K562 (cell line): ENCODE measurements at regions not wholly inside any gene's neighbourhood (a gene's known extent, or its start where the extent isn't known, plus 50 kb on each side); places are given as distances from the start of the nearest gene placed in this dataset.

Source experiments
- ATAC-seq: fragments of 200-7000 bp; cut with Tn5 transposase; 3 replicates; pipeline ENCODE4 v1.9.1; 2020; ENCODE audit warnings: moderate library complexity
- BruUV-seq: library from RNA; stranded (reverse); fragments of 400-500 nt; replicated peaks from 2 replicates; lab custom pipeline; 2021; lab: Mats Ljungman, UMichigan
- CTCF ChIA-PET: fragments of 300-600 bp; formaldehyde crosslinking; extraction: SDS; loops from one replicate; lab custom pipeline; 2021; ENCODE audit warnings: low intra/inter-chr PET ratio; lab: Yijun Ruan, JAX
- POLR2A ChIA-PET: fragments of 300-600, 350-650 bp; sonication (Branson Sonifier 250); formaldehyde crosslinking; extraction: SDS; loops from one replicate; lab custom pipeline; 2021; ENCODE audit warnings: antibody characterized with exemption, inconsistent platforms; lab: Yijun Ruan, JAX
- DNase-seq, 4 experiments: peaks; one replicate each; pipeline versions ENCODE4 v3.0.0 to v3.0.0-alpha.2; 2011 to 2018; ENCODE audit warnings: low spot score in 3 of 4, mixed read lengths in 3 of 4; ENCODE audit errors: extremely low read depth in 1 of 4
- FAIRE-seq: peaks from 2 replicates; lab custom pipeline; 2011; peaks lifted over from hg19 to GRCh38; lab: Jason Lieb, UNC
- H2AFZ ChIP-seq: 2 replicates; pipeline ENCODE4 v1.6.0; 2011; ENCODE audit warnings: low read depth, low read length, control low read depth, inconsistent platforms
- H3K27ac ChIP-seq: fragments of 200-600 bp; 3 replicates; pipeline ENCODE4 v1.8.0; 2011; ENCODE audit warnings: low read depth, mild to moderate bottlenecking, control low read depth, inconsistent platforms, low read length, moderate library complexity, mixed read lengths; ENCODE audit errors: extremely low read depth
- H3K27me3 ChIP-seq, 2 experiments: fragments of 300-600 bp in 1 of 2; 2 replicates in 1 of 2; 3 replicates in 1 of 2; pipeline versions ENCODE4 v1.6.0 to v1.8.0; 2011; ENCODE audit warnings: inconsistent platforms in 2 of 2, low read length in 2 of 2, mild to moderate bottlenecking in 1 of 2, mixed read lengths in 1 of 2, moderate library complexity in 1 of 2; ENCODE audit not compliant: control insufficient read depth in 2 of 2, insufficient read depth in 2 of 2
- H3K36me3 ChIP-seq: fragments of 300-600 bp; 3 replicates; pipeline ENCODE4 v1.8.0; 2011; ENCODE audit warnings: mild to moderate bottlenecking, low read length, inconsistent platforms; ENCODE audit not compliant: control insufficient read depth, insufficient read depth
- H3K4me1 ChIP-seq, 2 experiments: fragments of 200-600 bp in 1 of 2; replicated peaks in 1 of 2; 2 replicates in 1 of 2; 3 replicates in 1 of 2; pipeline versions ENCODE4 v1.5.1 to v1.8.0; 2011; ENCODE audit warnings: inconsistent platforms in 2 of 2, low read length in 2 of 2, mild to moderate bottlenecking in 1 of 2, mixed read lengths in 1 of 2, moderate library complexity in 1 of 2; ENCODE audit not compliant: control insufficient read depth in 2 of 2, insufficient read depth in 2 of 2
- H3K4me2 ChIP-seq: 2 replicates; pipeline ENCODE4 v1.6.1; 2011; ENCODE audit warnings: low read length, control low read depth, inconsistent platforms, mixed read lengths; ENCODE audit not compliant: insufficient read depth
- H3K4me3 ChIP-seq: fragments of 200-600 bp; sonication (generic), shearing (Covaris generic); 2 replicates; pipeline ENCODE4 v1.5.1; 2016; ENCODE audit warnings: control low read depth, inconsistent platforms
- H3K79me2 ChIP-seq: fragments of 200-600 bp; 3 replicates; pipeline ENCODE4 v1.8.0; 2011; ENCODE audit warnings: low read length, inconsistent platforms; ENCODE audit not compliant: control insufficient read depth, insufficient read depth
- H3K9ac ChIP-seq, 2 experiments: 2 replicates each; pipeline versions ENCODE4 v1.6.0 to v1.6.1; 2011; ENCODE audit warnings: low read depth in 2 of 2, low read length in 2 of 2, control low read depth in 1 of 2, inconsistent platforms in 1 of 2, mild to moderate bottlenecking in 1 of 2, mixed read lengths in 1 of 2; ENCODE audit not compliant: insufficient read depth in 1 of 2
- H3K9me1 ChIP-seq: one replicate; pipeline ENCODE4 v1.6.0; 2011; ENCODE audit warnings: inconsistent platforms, mild to moderate bottlenecking, low read length, moderate library complexity; ENCODE audit not compliant: control insufficient read depth, insufficient read depth
- H3K9me3 ChIP-seq: replicated peaks from 2 replicates; pipeline ENCODE4 v1.5.1; 2011; ENCODE audit warnings: low read depth, low read length, inconsistent platforms; ENCODE audit not compliant: control insufficient read depth, insufficient read depth
- H4K20me1 ChIP-seq: replicated peaks from 2 replicates; pipeline ENCODE4 v1.6.1; 2011; ENCODE audit warnings: low read length, inconsistent platforms, mixed read lengths; ENCODE audit not compliant: control insufficient read depth, insufficient read depth
- ARHGAP35 ChIP-seq: fragments of 450-650 bp; IDR thresholded peaks from 2 replicates; pipeline ENCODE4 v1.6.1; 2018; ENCODE audit not compliant: partially characterized antibody
- DNMT1 ChIP-seq: fragments of 450-650 bp; IDR thresholded peaks from 2 replicates; pipeline ENCODE4 v1.6.1; 2016; ENCODE audit warnings: antibody characterized with exemption, mild to moderate bottlenecking
- HMG20B ChIP-seq: fragments of 250-450 bp; sonication (Bioruptor Pico); IDR thresholded peaks from 2 replicates; pipeline ENCODE4 v1.5.0; 2021; ENCODE audit warnings: mild to moderate bottlenecking
- SMC3 ChIP-seq: conservative IDR thresholded peaks from 2 replicates; pipeline ENCODE4 v1.6.1; 2011; ENCODE audit warnings: low read depth, low read length, improper control_type of control experiment; ENCODE audit not compliant: insufficient read depth
- SREBF1 ChIP-seq: fragments of 150-350 bp; IDR thresholded peaks from 2 replicates; pipeline ENCODE4 v1.6.1; 2014; ENCODE audit warnings: antibody characterized with exemption, low read depth, low read length, borderline replicate concordance
- ZNF140 ChIP-seq: fragments of 250-450 bp; sonication (Bioruptor Pico); IDR thresholded peaks from 2 replicates; pipeline ENCODE4 v1.8.0; 2021; ENCODE audit warnings: moderate library complexity, mild to moderate bottlenecking, inconsistent platforms
- WGBS: fragments of 100-300 bp; shearing (Covaris generic); methylation state at CpG from one replicate; pipeline ENCODE4 v1.1.6; 2016; ENCODE audit warnings: low coverage, mixed read lengths; ENCODE audit not compliant: insufficient coverage; ENCODE audit errors: missing lambda C conversion rate; 5-methylcytosine and 5-hydroxymethylcytosine counted together
- in situ Hi-C: fragments of 300-500 bp; cut with MboI; formaldehyde crosslinking; loops from 4 replicates; pipeline ENCODE4 v1.15.0; 2018; ENCODE audit warnings: inconsistent platforms, mixed read lengths
- intact Hi-C: fragments of 100-400 bp; cut with micrococcal nuclease; formaldehyde crosslinking; loops from 2 replicates; pipeline ENCODE4 v1.14.2; 2022
- TF ChIP-seq, protein P1 (sequence below), 3 experiments: IDR thresholded peaks in 2 of 3; conservative IDR thresholded peaks in 1 of 3; 2 replicates each; pipeline ENCODE4 v1.5.1; 2011 to 2012; ENCODE audit warnings: low read length in 3 of 3, mild to moderate bottlenecking in 3 of 3, control low read depth in 2 of 3, improper control_type of control experiment in 1 of 3, inconsistent platforms in 1 of 3, low read depth in 1 of 3, mixed read lengths in 1 of 3, moderate library complexity in 1 of 3; ENCODE audit not compliant: insufficient read depth in 2 of 3
- TF ChIP-seq, protein P2 (sequence below), 2 experiments: fragments of 450-650 bp in 1 of 2; sonication (generic) in 1 of 2; formaldehyde crosslinking in 1 of 2; IDR thresholded peaks; 2 replicates each; pipeline versions ENCODE4 v1.7.1 to v1.9.0; 2016 to 2022; ENCODE audit warnings: inconsistent platforms in 1 of 2, mild to moderate bottlenecking in 1 of 2, missing genetic modification reagents in 1 of 2

DNA sequence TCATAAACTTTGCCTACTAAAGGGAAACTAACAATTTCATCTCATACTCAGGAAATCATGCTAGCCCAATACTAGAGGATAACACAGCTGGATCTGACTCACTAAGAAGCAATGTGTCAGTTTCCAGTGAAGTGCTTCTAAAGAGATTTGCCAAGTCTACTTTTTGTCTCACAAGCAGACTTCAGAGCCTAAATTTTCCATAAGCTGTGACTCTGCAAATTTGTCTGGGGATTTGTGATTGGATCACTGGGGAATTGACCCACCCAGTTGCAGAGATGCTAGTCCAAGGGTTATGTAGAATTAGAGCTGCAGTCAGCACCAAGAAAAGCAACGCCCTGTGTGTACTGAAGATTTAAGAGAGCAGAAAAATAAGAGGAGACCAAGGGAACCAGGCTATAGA, 647.1 kb downstream of the NTRK3 start:
- intact Hi-C loops = loop anchor here (5.0 kb wide), 1 partner anchor 143 kb away; no protein-coding TSS in a partner anchor
- DNase-seq (peak in 2 of 4 experiments; percentile 33 to 35), ATAC-seq (peak; percentile 36), FAIRE-seq (peak; percentile 37)
- H3K4me2 ChIP-seq = no peak overlapping the region
- no TSS peak for BruUV-seq
- H3K9me3 ChIP-seq = no peaks in the 10 kb centered on the region
- H2AFZ ChIP-seq = peak overlapping the region; percentile 16; the same call in 1 of the 2 replicates
- peak overlapping the region in 1 of 2 experiments; percentile 11; a peak in 1 of 4 replicates for H3K9ac ChIP-seq
- no peaks in the 10 kb centered on the region for H3K27me3 ChIP-seq
- no peaks in the 10 kb centered on the region for H3K9me1 ChIP-seq
- H3K36me3 ChIP-seq = peaks cover 14% of the 10 kb centered on the region; the same call in 1 of the 3 replicates
- POLR2A ChIA-PET = interaction anchor here (0.6 kb wide), 2 partner anchors 43 to 50 kb away, joined by 4 read pairs; no protein-coding TSS in a partner anchor
- peak overlapping the region; percentile 73; the same call in 2 of the 3 replicates for H3K27ac ChIP-seq
- WGBS = 25% methylated on average over 1 of the region's 1 CpG
- H3K4me1 ChIP-seq = peaks cover 8 to 36% of the 10 kb centered on the region in 2 experiments
- peaks cover 45% of the 10 kb centered on the region; the same call in 2 of the 3 replicates for H3K79me2 ChIP-seq
- in situ Hi-C loops = no loop called here
- CTCF ChIA-PET = interaction anchor here (0.7 kb wide), 1 partner anchor 40 kb away, joined by 6 read pairs; no protein-coding TSS in a partner anchor
- no peaks in the 10 kb centered on the region for H4K20me1 ChIP-seq
- TF ChIP-seq, protein P1, sequence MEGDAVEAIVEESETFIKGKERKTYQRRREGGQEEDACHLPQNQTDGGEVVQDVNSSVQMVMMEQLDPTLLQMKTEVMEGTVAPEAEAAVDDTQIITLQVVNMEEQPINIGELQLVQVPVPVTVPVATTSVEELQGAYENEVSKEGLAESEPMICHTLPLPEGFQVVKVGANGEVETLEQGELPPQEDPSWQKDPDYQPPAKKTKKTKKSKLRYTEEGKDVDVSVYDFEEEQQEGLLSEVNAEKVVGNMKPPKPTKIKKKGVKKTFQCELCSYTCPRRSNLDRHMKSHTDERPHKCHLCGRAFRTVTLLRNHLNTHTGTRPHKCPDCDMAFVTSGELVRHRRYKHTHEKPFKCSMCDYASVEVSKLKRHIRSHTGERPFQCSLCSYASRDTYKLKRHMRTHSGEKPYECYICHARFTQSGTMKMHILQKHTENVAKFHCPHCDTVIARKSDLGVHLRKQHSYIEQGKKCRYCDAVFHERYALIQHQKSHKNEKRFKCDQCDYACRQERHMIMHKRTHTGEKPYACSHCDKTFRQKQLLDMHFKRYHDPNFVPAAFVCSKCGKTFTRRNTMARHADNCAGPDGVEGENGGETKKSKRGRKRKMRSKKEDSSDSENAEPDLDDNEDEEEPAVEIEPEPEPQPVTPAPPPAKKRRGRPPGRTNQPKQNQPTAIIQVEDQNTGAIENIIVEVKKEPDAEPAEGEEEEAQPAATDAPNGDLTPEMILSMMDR (IDR thresholded peaks at IDR 0.05 in 2 of 3, conservative IDR thresholded peaks at IDR 0.05 in 1 of 3; ENCODE audit: insufficient read depth in 2 of 3, low read depth in 1 of 3, low read length in 3 of 3) = no peak
- TF ChIP-seq DNMT1 = no peak
- no peak for TF ChIP-seq ZNF140 (CRISPR knock-in tag)
- TF ChIP-seq HMG20B (CRISPR knock-in tag) = no peak
- TF ChIP-seq, protein P2, sequence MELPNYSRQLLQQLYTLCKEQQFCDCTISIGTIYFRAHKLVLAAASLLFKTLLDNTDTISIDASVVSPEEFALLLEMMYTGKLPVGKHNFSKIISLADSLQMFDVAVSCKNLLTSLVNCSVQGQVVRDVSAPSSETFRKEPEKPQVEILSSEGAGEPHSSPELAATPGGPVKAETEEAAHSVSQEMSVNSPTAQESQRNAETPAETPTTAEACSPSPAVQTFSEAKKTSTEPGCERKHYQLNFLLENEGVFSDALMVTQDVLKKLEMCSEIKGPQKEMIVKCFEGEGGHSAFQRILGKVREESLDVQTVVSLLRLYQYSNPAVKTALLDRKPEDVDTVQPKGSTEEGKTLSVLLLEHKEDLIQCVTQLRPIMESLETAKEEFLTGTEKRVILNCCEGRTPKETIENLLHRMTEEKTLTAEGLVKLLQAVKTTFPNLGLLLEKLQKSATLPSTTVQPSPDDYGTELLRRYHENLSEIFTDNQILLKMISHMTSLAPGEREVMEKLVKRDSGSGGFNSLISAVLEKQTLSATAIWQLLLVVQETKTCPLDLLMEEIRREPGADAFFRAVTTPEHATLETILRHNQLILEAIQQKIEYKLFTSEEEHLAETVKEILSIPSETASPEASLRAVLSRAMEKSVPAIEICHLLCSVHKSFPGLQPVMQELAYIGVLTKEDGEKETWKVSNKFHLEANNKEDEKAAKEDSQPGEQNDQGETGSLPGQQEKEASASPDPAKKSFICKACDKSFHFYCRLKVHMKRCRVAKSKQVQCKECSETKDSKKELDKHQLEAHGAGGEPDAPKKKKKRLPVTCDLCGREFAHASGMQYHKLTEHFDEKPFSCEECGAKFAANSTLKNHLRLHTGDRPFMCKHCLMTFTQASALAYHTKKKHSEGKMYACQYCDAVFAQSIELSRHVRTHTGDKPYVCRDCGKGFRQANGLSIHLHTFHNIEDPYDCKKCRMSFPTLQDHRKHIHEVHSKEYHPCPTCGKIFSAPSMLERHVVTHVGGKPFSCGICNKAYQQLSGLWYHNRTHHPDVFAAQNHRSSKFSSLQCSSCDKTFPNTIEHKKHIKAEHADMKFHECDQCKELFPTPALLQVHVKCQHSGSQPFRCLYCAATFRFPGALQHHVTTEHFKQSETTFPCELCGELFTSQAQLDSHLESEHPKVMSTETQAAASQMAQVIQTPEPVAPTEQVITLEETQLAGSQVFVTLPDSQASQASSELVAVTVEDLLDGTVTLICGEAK (IDR thresholded peaks at IDR 0.05) = peak; percentile 23; the same call in 1 of the 2 replicates
- TF ChIP-seq, protein P2 (CRISPR knock-in tag; IDR thresholded peaks at IDR 0.05) = no peak
- TF ChIP-seq ARHGAP35 = no peak
- no peak for TF ChIP-seq SMC3
- TF ChIP-seq SREBF1 = no peak
- no peak overlapping the region for H3K4me3 ChIP-seq
